ENCODE measurements at regions not wholly inside any gene's neighbourhood (a gene's known extent, or its start where the extent isn't known, plus 50 kb on each side); places are given as distances from the start of the nearest gene placed in this dataset.

GRCh38 chr2:65663831-65664407 is 231.5 kb upstream of the SPRED2 start:
- Mint-ChIP-seq H3K4me1 (no peaks in the 10 kb centered on the region), H3K4me3 (no peak overlapping the region), H3K27me3 (peaks cover 7% of the 10 kb centered on the region), H3K27ac (no peak overlapping the region), H3K9me3 (peaks cover 9% of the 10 kb centered on the region), H3K36me3 (peaks cover 1% of the 10 kb centered on the region)

GRCh38 chr2:65662654-65663432 is 230.4 kb upstream of the SPRED2 start:
- Mint-ChIP-seq H3K27me3 (peaks cover 7% of the 10 kb centered on the region), H3K4me3 (no peak overlapping the region), H3K36me3 (no peaks in the 10 kb centered on the region), H3K4me1 (no peaks in the 10 kb centered on the region), H3K9me3 (no peaks in the 10 kb centered on the region), H3K27ac (no peak overlapping the region)

- Mint-ChIP-seq H3K36me3 (no peaks in the 10 kb centered on the region), H3K27ac (no peak overlapping the region), H3K4me3 (no peak overlapping the region), H3K4me1 (no peaks in the 10 kb centered on the region), H3K27me3 (peaks cover 9% of the 10 kb centered on the region), H3K9me3 (no peaks in the 10 kb centered on the region)
Observed at GRCh38 chr2:65661980-65662653, 229.7 kb upstream of the SPRED2 start.

GRCh38 chr2:65660340-65660739 is 227.9 kb upstream of the SPRED2 start:
- Mint-ChIP-seq H3K4me1 (no peaks in the 10 kb centered on the region), H3K36me3 (no peaks in the 10 kb centered on the region), H3K27ac (no peak overlapping the region), H3K4me3 (no peak overlapping the region), H3K27me3 (peaks cover 10% of the 10 kb centered on the region), H3K9me3 (no peaks in the 10 kb centered on the region)

GRCh38 chr2:65658881-65659280 is 226.5 kb upstream of the SPRED2 start:
- Mint-ChIP-seq H3K4me3 (no peak overlapping the region), H3K27ac (no peak overlapping the region), H3K9me3 (no peaks in the 10 kb centered on the region), H3K4me1 (no peaks in the 10 kb centered on the region), H3K36me3 (no peaks in the 10 kb centered on the region), H3K27me3 (peaks cover 8% of the 10 kb centered on the region)

GRCh38 chr2:65658266-65658665 is 225.9 kb upstream of the SPRED2 start:
- H3K4me3 Mint-ChIP-seq: no peak overlapping the region
- H3K27ac Mint-ChIP-seq: no peak overlapping the region

GRCh38 chr2:65656160-65656718 is 223.8 kb upstream of the SPRED2 start:
- H3K27ac Mint-ChIP-seq: no peak overlapping the region
- no peak overlapping the region for H3K4me3 Mint-ChIP-seq
- no peaks in the 10 kb centered on the region for H3K36me3 Mint-ChIP-seq
- H3K4me1 Mint-ChIP-seq: no peaks in the 10 kb centered on the region
- H3K9me3 Mint-ChIP-seq: no peaks in the 10 kb centered on the region
- H3K27me3 Mint-ChIP-seq: peaks cover 5% of the 10 kb centered on the region

More at GRCh38 chr2:65658266-65658665, 225.9 kb upstream of the SPRED2 start:
- H3K9me3 Mint-ChIP-seq: no peaks in the 10 kb centered on the region
- H3K27me3 Mint-ChIP-seq: peaks cover 8% of the 10 kb centered on the region
- H3K4me1 Mint-ChIP-seq: no peaks in the 10 kb centered on the region
- H3K36me3 Mint-ChIP-seq: no peaks in the 10 kb centered on the region

GRCh38 chr2:65655000-65655399 is 222.6 kb upstream of the SPRED2 start:
- H3K9me3 Mint-ChIP-seq: no peaks in the 10 kb centered on the region
- peaks cover 5% of the 10 kb centered on the region for H3K27me3 Mint-ChIP-seq
- no peak overlapping the region for H3K27ac Mint-ChIP-seq
- H3K36me3 Mint-ChIP-seq: no peaks in the 10 kb centered on the region
- no peak overlapping the region for H3K4me3 Mint-ChIP-seq
- no peaks in the 10 kb centered on the region for H3K4me1 Mint-ChIP-seq

GRCh38 chr2:65654496-65654895 is 222.1 kb upstream of the SPRED2 start:
- H3K27me3 Mint-ChIP-seq: peaks cover 5% of the 10 kb centered on the region
- no peaks in the 10 kb centered on the region for H3K4me1 Mint-ChIP-seq
- H3K27ac Mint-ChIP-seq: no peak overlapping the region

GRCh38 chr2:65652066-65652465 is 219.7 kb upstream of the SPRED2 start:
- Mint-ChIP-seq H3K9me3 (no peaks in the 10 kb centered on the region), H3K27me3 (peaks cover 3% of the 10 kb centered on the region), H3K4me1 (no peaks in the 10 kb centered on the region), H3K4me3 (no peak overlapping the region), H3K36me3 (no peaks in the 10 kb centered on the region), H3K27ac (no peak overlapping the region)

More at GRCh38 chr2:65654496-65654895, 222.1 kb upstream of the SPRED2 start:
- H3K4me3 Mint-ChIP-seq: no peak overlapping the region
- H3K36me3 Mint-ChIP-seq: no peaks in the 10 kb centered on the region
- H3K9me3 Mint-ChIP-seq: no peaks in the 10 kb centered on the region

GRCh38 chr2:65649811-65650589 is 217.6 kb upstream of the SPRED2 start:
- Mint-ChIP-seq H3K4me3 (no peak overlapping the region), H3K9me3 (no peaks in the 10 kb centered on the region), H3K27me3 (peaks cover 1% of the 10 kb centered on the region), H3K36me3 (no peaks in the 10 kb centered on the region), H3K4me1 (no peaks in the 10 kb centered on the region), H3K27ac (no peak overlapping the region)

GRCh38 chr2:65647249-65647842 is 214.9 kb upstream of the SPRED2 start:
- no peak overlapping the region for H3K27ac Mint-ChIP-seq
- no peaks in the 10 kb centered on the region for H3K9me3 Mint-ChIP-seq
- no peaks in the 10 kb centered on the region for H3K4me1 Mint-ChIP-seq
- H3K36me3 Mint-ChIP-seq: no peaks in the 10 kb centered on the region
- no peaks in the 10 kb centered on the region for H3K27me3 Mint-ChIP-seq
- no peak overlapping the region for H3K4me3 Mint-ChIP-seq

- Mint-ChIP-seq H3K4me3 (no peak overlapping the region), H3K4me1 (peaks cover 3% of the 10 kb centered on the region), H3K27ac (no peak overlapping the region), H3K9me3 (no peaks in the 10 kb centered on the region), H3K36me3 (no peaks in the 10 kb centered on the region), H3K27me3 (peaks cover 21% of the 10 kb centered on the region)
Observed at GRCh38 chr2:65640793-65641103, 208.3 kb upstream of the SPRED2 start.

- H3K27me3 Mint-ChIP-seq: peaks cover 21% of the 10 kb centered on the region
- no peak overlapping the region for H3K4me3 Mint-ChIP-seq
- H3K4me1 Mint-ChIP-seq: peaks cover 3% of the 10 kb centered on the region
- no peaks in the 10 kb centered on the region for H3K9me3 Mint-ChIP-seq
- no peaks in the 10 kb centered on the region for H3K36me3 Mint-ChIP-seq
- no peak overlapping the region for H3K27ac Mint-ChIP-seq
Observed at GRCh38 chr2:65639156-65639864, 206.9 kb upstream of the SPRED2 start.

GRCh38 chr2:65638443-65638842 is 206.0 kb upstream of the SPRED2 start:
- H3K36me3 Mint-ChIP-seq: no peaks in the 10 kb centered on the region
- no peak overlapping the region for H3K4me3 Mint-ChIP-seq
- peaks cover 21% of the 10 kb centered on the region for H3K27me3 Mint-ChIP-seq
- no peak overlapping the region for H3K27ac Mint-ChIP-seq
- no peaks in the 10 kb centered on the region for H3K9me3 Mint-ChIP-seq
- H3K4me1 Mint-ChIP-seq: peaks cover 3% of the 10 kb centered on the region
